GM23338 (cell line): ENCODE measurements at regions not wholly inside any gene's neighbourhood (a gene's known extent, or its start where the extent isn't known, plus 50 kb on each side); places are given as distances from the start of the nearest gene placed in this dataset.

Experiments
- CREB1 ChIP-seq: fragments of 250-450 bp; sonication (Bioruptor Pico); IDR thresholded peaks from 2 replicates; pipeline ENCODE4 v1.5.0; 2020; ENCODE audit warnings: low read depth, mild to moderate bottlenecking, moderate library complexity
- CTCF ChIP-seq, 2 experiments: fragments of 200-600 bp in 1 of 2; sonication (generic) in 1 of 2; conservative IDR thresholded peaks; 2 replicates each; pipeline versions ENCODE4 v1.5.1 to v1.6.1; 2016 to 2017; ENCODE audit warnings: antibody characterized with exemption in 2 of 2, low read depth in 2 of 2, mild to moderate bottlenecking in 2 of 2, moderate library complexity in 1 of 2
- EZH2 ChIP-seq: fragments of 200-600 bp; sonication (generic); IDR thresholded peaks from one replicate; pipeline ENCODE4 v1.8.0; 2017; ENCODE audit warnings: antibody characterized with exemption, mild to moderate bottlenecking, low read depth; ENCODE audit not compliant: unreplicated experiment
- EZH2phosphoT487 ChIP-seq: fragments of 200-600 bp; sonication (generic); IDR thresholded peaks from one replicate; pipeline ENCODE4 v1.8.1; 2018; ENCODE audit warnings: antibody characterized with exemption; ENCODE audit not compliant: unreplicated experiment
- JUNB ChIP-seq: IDR thresholded peaks from one replicate; pipeline ENCODE4 v1.6.1; 2016; ENCODE audit warnings: antibody characterized with exemption; ENCODE audit not compliant: unreplicated experiment
- NANOG ChIP-seq: IDR thresholded peaks from 2 replicates; pipeline ENCODE4 v1.6.1; 2016; ENCODE audit warnings: antibody characterized with exemption, borderline replicate concordance
- POLR2AphosphoS5 ChIP-seq: IDR thresholded peaks from 2 replicates; pipeline ENCODE4 v1.6.1; 2016; ENCODE audit warnings: antibody characterized with exemption, low read depth
- ZNF114 ChIP-seq: fragments of 250-450 bp; sonication (Bioruptor Pico); IDR thresholded peaks from 2 replicates; pipeline ENCODE4 v1.5.0; 2020; ENCODE audit warnings: mild to moderate bottlenecking, moderate library complexity
- ZNF331 ChIP-seq: fragments of 250-450 bp; sonication (Bioruptor Pico); IDR thresholded peaks from 2 replicates; pipeline ENCODE4 v1.5.0; 2020; ENCODE audit warnings: low read depth, mild to moderate bottlenecking, moderate library complexity
- TF ChIP-seq, protein P1 (sequence below): IDR thresholded peaks from one replicate; pipeline ENCODE4 v1.6.1; 2018; ENCODE audit warnings: antibody characterized with exemption; ENCODE audit not compliant: unreplicated experiment
- TF ChIP-seq, protein P2 (sequence below): IDR thresholded peaks from 2 replicates; pipeline ENCODE4 v1.6.1; 2016; ENCODE audit warnings: antibody characterized with exemption
- TF ChIP-seq, protein P3 (sequence below): fragments of 250-450 bp; sonication (Bioruptor Pico); IDR thresholded peaks from 2 replicates; pipeline ENCODE4 v1.5.0; 2020; ENCODE audit warnings: mild to moderate bottlenecking, moderate library complexity

- TF ChIP-seq POLR2AphosphoS5 (no peak), ZNF114 (no peak), CTCF (conservative IDR thresholded peaks at IDR 0.05; ENCODE audit: low read depth in 2 of 2) (no peak), ZNF331 (CRISPR knock-in tag) (no peak), EZH2phosphoT487 (no peak), JUNB (no peak), EZH2 (no peak), CREB1 (CRISPR knock-in tag) (no peak), NANOG (no peak)
- TF ChIP-seq, protein P1, sequence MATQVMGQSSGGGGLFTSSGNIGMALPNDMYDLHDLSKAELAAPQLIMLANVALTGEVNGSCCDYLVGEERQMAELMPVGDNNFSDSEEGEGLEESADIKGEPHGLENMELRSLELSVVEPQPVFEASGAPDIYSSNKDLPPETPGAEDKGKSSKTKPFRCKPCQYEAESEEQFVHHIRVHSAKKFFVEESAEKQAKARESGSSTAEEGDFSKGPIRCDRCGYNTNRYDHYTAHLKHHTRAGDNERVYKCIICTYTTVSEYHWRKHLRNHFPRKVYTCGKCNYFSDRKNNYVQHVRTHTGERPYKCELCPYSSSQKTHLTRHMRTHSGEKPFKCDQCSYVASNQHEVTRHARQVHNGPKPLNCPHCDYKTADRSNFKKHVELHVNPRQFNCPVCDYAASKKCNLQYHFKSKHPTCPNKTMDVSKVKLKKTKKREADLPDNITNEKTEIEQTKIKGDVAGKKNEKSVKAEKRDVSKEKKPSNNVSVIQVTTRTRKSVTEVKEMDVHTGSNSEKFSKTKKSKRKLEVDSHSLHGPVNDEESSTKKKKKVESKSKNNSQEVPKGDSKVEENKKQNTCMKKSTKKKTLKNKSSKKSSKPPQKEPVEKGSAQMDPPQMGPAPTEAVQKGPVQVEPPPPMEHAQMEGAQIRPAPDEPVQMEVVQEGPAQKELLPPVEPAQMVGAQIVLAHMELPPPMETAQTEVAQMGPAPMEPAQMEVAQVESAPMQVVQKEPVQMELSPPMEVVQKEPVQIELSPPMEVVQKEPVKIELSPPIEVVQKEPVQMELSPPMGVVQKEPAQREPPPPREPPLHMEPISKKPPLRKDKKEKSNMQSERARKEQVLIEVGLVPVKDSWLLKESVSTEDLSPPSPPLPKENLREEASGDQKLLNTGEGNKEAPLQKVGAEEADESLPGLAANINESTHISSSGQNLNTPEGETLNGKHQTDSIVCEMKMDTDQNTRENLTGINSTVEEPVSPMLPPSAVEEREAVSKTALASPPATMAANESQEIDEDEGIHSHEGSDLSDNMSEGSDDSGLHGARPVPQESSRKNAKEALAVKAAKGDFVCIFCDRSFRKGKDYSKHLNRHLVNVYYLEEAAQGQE = no peak
- TF ChIP-seq, protein P2, sequence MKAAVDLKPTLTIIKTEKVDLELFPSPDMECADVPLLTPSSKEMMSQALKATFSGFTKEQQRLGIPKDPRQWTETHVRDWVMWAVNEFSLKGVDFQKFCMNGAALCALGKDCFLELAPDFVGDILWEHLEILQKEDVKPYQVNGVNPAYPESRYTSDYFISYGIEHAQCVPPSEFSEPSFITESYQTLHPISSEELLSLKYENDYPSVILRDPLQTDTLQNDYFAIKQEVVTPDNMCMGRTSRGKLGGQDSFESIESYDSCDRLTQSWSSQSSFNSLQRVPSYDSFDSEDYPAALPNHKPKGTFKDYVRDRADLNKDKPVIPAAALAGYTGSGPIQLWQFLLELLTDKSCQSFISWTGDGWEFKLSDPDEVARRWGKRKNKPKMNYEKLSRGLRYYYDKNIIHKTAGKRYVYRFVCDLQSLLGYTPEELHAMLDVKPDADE = no peak
- TF ChIP-seq, protein P3, sequence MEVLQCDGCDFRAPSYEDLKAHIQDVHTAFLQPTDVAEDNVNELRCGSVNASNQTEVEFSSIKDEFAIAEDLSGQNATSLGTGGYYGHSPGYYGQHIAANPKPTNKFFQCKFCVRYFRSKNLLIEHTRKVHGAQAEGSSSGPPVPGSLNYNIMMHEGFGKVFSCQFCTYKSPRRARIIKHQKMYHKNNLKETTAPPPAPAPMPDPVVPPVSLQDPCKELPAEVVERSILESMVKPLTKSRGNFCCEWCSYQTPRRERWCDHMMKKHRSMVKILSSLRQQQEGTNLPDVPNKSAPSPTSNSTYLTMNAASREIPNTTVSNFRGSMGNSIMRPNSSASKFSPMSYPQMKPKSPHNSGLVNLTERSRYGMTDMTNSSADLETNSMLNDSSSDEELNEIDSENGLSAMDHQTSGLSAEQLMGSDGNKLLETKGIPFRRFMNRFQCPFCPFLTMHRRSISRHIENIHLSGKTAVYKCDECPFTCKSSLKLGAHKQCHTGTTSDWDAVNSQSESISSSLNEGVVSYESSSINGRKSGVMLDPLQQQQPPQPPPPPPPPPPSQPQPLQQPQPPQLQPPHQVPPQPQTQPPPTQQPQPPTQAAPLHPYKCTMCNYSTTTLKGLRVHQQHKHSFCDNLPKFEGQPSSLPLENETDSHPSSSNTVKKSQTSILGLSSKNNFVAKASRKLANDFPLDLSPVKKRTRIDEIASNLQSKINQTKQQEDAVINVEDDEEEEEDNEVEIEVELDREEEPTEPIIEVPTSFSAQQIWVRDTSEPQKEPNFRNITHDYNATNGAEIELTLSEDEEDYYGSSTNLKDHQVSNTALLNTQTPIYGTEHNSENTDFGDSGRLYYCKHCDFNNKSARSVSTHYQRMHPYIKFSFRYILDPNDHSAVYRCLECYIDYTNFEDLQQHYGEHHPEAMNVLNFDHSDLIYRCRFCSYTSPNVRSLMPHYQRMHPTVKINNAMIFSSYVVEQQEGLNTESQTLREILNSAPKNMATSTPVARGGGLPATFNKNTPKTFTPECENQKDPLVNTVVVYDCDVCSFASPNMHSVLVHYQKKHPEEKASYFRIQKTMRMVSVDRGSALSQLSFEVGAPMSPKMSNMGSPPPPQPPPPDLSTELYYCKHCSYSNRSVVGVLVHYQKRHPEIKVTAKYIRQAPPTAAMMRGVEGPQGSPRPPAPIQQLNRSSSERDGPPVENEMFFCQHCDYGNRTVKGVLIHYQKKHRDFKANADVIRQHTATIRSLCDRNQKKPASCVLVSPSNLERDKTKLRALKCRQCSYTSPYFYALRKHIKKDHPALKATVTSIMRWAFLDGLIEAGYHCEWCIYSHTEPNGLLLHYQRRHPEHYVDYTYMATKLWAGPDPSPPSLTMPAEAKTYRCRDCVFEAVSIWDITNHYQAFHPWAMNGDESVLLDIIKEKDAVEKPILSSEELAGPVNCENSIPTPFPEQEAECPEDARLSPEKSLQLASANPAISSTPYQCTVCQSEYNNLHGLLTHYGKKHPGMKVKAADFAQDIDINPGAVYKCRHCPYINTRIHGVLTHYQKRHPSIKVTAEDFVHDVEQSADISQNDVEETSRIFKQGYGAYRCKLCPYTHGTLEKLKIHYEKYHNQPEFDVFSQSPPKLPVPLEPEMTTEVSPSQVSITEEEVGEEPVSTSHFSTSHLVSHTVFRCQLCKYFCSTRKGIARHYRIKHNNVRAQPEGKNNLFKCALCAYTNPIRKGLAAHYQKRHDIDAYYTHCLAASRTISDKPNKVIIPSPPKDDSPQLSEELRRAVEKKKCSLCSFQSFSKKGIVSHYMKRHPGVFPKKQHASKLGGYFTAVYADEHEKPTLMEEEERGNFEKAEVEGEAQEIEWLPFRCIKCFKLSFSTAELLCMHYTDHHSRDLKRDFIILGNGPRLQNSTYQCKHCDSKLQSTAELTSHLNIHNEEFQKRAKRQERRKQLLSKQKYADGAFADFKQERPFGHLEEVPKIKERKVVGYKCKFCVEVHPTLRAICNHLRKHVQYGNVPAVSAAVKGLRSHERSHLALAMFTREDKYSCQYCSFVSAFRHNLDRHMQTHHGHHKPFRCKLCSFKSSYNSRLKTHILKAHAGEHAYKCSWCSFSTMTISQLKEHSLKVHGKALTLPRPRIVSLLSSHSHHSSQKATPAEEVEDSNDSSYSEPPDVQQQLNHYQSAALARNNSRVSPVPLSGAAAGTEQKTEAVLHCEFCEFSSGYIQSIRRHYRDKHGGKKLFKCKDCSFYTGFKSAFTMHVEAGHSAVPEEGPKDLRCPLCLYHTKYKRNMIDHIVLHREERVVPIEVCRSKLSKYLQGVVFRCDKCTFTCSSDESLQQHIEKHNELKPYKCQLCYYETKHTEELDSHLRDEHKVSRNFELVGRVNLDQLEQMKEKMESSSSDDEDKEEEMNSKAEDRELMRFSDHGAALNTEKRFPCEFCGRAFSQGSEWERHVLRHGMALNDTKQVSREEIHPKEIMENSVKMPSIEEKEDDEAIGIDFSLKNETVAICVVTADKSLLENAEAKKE (CRISPR knock-in tag) = no peak
Measured at GRCh38 chr15:98549741-98550140, 98.6 kb upstream of the IGF1R start.
